ENCODE measurements at regions not wholly inside any gene's neighbourhood (a gene's known extent, or its start where the extent isn't known, plus 50 kb on each side); places are given as distances from the start of the nearest gene placed in this dataset.
"Not testable (repeated sequence)": the region's sequence is repeated elsewhere in the genome, so short reads cannot be mapped to it uniquely, and the experiment has no call there.

- Mint-ChIP-seq H3K9me3 (no peaks in the 10 kb centered on the region; the same call in 1 of the 2 replicates), H3K4me1 (ENCODE audit: low read depth) (no peaks in the 10 kb centered on the region), H3K27me3 (ENCODE audit: insufficient read depth) (peaks cover 6% of the 10 kb centered on the region), H3K4me3 (no peak overlapping the region), H3K36me3 (ENCODE audit: low read depth) (no peaks in the 10 kb centered on the region), H3K27ac (no peak overlapping the region)
- no peak for TF ChIP-seq CTCF (IDR thresholded peaks at IDR 0.05)
- DNase-seq: no peak
Observed at GRCh38 chr2:47728551-47728950, 54.4 kb upstream of the MSH6 start.

- no peak for DNase-seq
- Mint-ChIP-seq H3K27ac (no peak overlapping the region), H3K36me3 (ENCODE audit: low read depth) (no peaks in the 10 kb centered on the region), H3K9me3 (no peaks in the 10 kb centered on the region; the same call in 1 of the 2 replicates), H3K27me3 (ENCODE audit: insufficient read depth) (peaks cover 8% of the 10 kb centered on the region), H3K4me3 (no peak overlapping the region), H3K4me1 (ENCODE audit: low read depth) (no peaks in the 10 kb centered on the region)
- no peak for TF ChIP-seq CTCF (IDR thresholded peaks at IDR 0.05)
Observed at GRCh38 chr2:47727956-47728355, 55.0 kb upstream of the MSH6 start.

- DNase-seq; H3K27ac Mint-ChIP-seq; H3K4me1 Mint-ChIP-seq (ENCODE audit: low read depth); H3K9me3 Mint-ChIP-seq; H3K36me3 Mint-ChIP-seq (ENCODE audit: low read depth); H3K4me3 Mint-ChIP-seq: not testable (repeated sequence)
- peaks cover 11% of the 10 kb centered on the region for H3K27me3 Mint-ChIP-seq (ENCODE audit: insufficient read depth)
Observed at GRCh38 chr2:47726978-47727377, 56.0 kb upstream of the MSH6 start.

GRCh38 chr2:47725808-47726207, 57.1 kb upstream of the MSH6 start:
- H3K4me1 Mint-ChIP-seq (ENCODE audit: low read depth): no peaks in the 10 kb centered on the region
- no peak for TF ChIP-seq CTCF (IDR thresholded peaks at IDR 0.05)
- no peak for DNase-seq
- no peak overlapping the region for H3K4me3 Mint-ChIP-seq
- H3K27me3 Mint-ChIP-seq (ENCODE audit: insufficient read depth): peaks cover 13% of the 10 kb centered on the region
- no peak overlapping the region for H3K27ac Mint-ChIP-seq
- no peaks in the 10 kb centered on the region; the same call in 1 of the 2 replicates for H3K9me3 Mint-ChIP-seq
- H3K36me3 Mint-ChIP-seq (ENCODE audit: low read depth): no peaks in the 10 kb centered on the region

GRCh38 chr2:47724221-47724981, 58.5 kb upstream of the MSH6 start:
- no peak overlapping the region for H3K4me3 Mint-ChIP-seq
- H3K27ac Mint-ChIP-seq: no peak overlapping the region
- TF ChIP-seq CTCF (IDR thresholded peaks at IDR 0.05): no peak
- DNase-seq: no peak
- H3K36me3 Mint-ChIP-seq (ENCODE audit: low read depth): no peaks in the 10 kb centered on the region
- H3K4me1 Mint-ChIP-seq (ENCODE audit: low read depth): no peaks in the 10 kb centered on the region
- no peaks in the 10 kb centered on the region; the same call in 1 of the 2 replicates for H3K9me3 Mint-ChIP-seq
- H3K27me3 Mint-ChIP-seq (ENCODE audit: insufficient read depth): peaks cover 13% of the 10 kb centered on the region

- no peak for DNase-seq
- Mint-ChIP-seq H3K9me3 (no peaks in the 10 kb centered on the region), H3K36me3 (ENCODE audit: low read depth) (no peaks in the 10 kb centered on the region), H3K4me3 (no peak overlapping the region), H3K27me3 (ENCODE audit: insufficient read depth) (peaks cover 13% of the 10 kb centered on the region), H3K27ac (no peak overlapping the region), H3K4me1 (ENCODE audit: low read depth) (no peaks in the 10 kb centered on the region)
- no peak for TF ChIP-seq CTCF (IDR thresholded peaks at IDR 0.05)
Observed at GRCh38 chr2:47721296-47721695, 61.6 kb upstream of the MSH6 start.

Measured in HFFc6 (cell line).